T-cell (primary cell): ENCODE measurements at regions not wholly inside any gene's neighbourhood (a gene's known extent, or its start where the extent isn't known, plus 50 kb on each side); places are given as distances from the start of the nearest gene placed in this dataset.
"Not testable (repeated sequence)": the region's sequence is repeated elsewhere in the genome, so short reads cannot be mapped to it uniquely, and the experiment has no call there.

Experiments used
- ATAC-seq, 4 experiments: fragments of 200-7000 bp in 3 of 4; fragments of 150-1000 bp in 1 of 4; cut with Tn5 transposase; replicated peaks in 1 of 4; 1 replicate in 3 of 4; 2 replicates in 1 of 4; pipeline ENCODE4 v1.10.0; 2021; ENCODE audit warnings: moderate library complexity in 3 of 4, mild to moderate bottlenecking in 2 of 4, moderate number of reproducible peaks in 1 of 4
- CTCF ChIA-PET, 2 donors: fragments of 300-600 bp; sonication (Branson Sonifier 250); formaldehyde crosslinking; loops; one replicate each; lab custom pipeline; 2022; ENCODE audit warnings: antibody characterized with exemption in 2 of 2; lab: Charles Lee
- POLR2A ChIA-PET, 2 donors: fragments of 300-600 bp; sonication (Branson Sonifier 250); formaldehyde crosslinking; loops; one replicate each; lab custom pipeline; 2022; ENCODE audit warnings: antibody characterized with exemption in 2 of 2; lab: Charles Lee
- DNase-seq, 35 experiments: peaks; one replicate each; pipeline versions ENCODE4 v3.0.0 to v3.0.0-alpha.2; 2013 to 2023
- H3K27ac ChIP-seq: one replicate; pipeline ENCODE4 v1.5.1; 2013; ENCODE audit warnings: low read length
- H3K27me3 ChIP-seq, 2 experiments: replicated peaks in 1 of 2; 1 replicate in 1 of 2; 2 replicates in 1 of 2; pipeline versions ENCODE4 v1.6.1 to v1.7.0; 2013; ENCODE audit warnings: low read length in 1 of 2, mixed read lengths in 1 of 2; ENCODE audit not compliant: control insufficient read depth in 2 of 2, insufficient read depth in 2 of 2; ENCODE audit errors: extremely low read depth in 1 of 2
- H3K36me3 ChIP-seq, 2 donors: 1 replicate in 1 of 2; 2 replicates in 1 of 2; pipeline versions ENCODE4 v1.6.1 to v1.7.0; 2013; ENCODE audit warnings: low read length in 1 of 2; ENCODE audit not compliant: control insufficient read depth in 2 of 2, insufficient read depth in 1 of 2; ENCODE audit errors: extremely low read depth in 1 of 2
- H3K4me1 ChIP-seq, 2 experiments: 1 replicate in 1 of 2; 2 replicates in 1 of 2; pipeline versions ENCODE4 v1.6.1 to v1.7.0; 2013; ENCODE audit warnings: low read length in 2 of 2, mixed read lengths in 1 of 2; ENCODE audit not compliant: insufficient read depth in 2 of 2, control insufficient read depth in 1 of 2; ENCODE audit errors: extremely low read depth in 1 of 2
- H3K4me3 ChIP-seq, 2 donors: 1 replicate in 1 of 2; 2 replicates in 1 of 2; pipeline versions ENCODE4 v1.5.1 to v1.7.0; 2013; ENCODE audit warnings: mild to moderate bottlenecking in 2 of 2, low read length in 1 of 2, moderate library complexity in 1 of 2; ENCODE audit not compliant: control insufficient read depth in 1 of 2; ENCODE audit errors: extremely low read depth in 1 of 2
- H3K9me3 ChIP-seq: 2 replicates; pipeline ENCODE4 v1.7.0; 2013
- H3K27ac Mint-ChIP-seq, 2 donors: one replicate each; pipeline ENCODE4 v1.8.0; 2020 to 2021; ENCODE audit warnings: mild to moderate bottlenecking in 2 of 2, mixed read lengths in 2 of 2
- H3K27me3 Mint-ChIP-seq, 2 donors: one replicate each; pipeline ENCODE4 v1.8.0; 2021 to 2022; ENCODE audit warnings: mixed read lengths in 2 of 2
- H3K36me3 Mint-ChIP-seq: one replicate; pipeline ENCODE4 v1.8.0; 2021; ENCODE audit warnings: mixed read lengths
- H3K4me1 Mint-ChIP-seq, 3 donors: one replicate each; pipeline ENCODE4 v1.8.0; 2020 to 2022; ENCODE audit warnings: mixed read lengths in 3 of 3, mild to moderate bottlenecking in 1 of 3
- H3K4me3 Mint-ChIP-seq, 3 donors: one replicate each; pipeline ENCODE4 v1.8.0; 2020 to 2022; ENCODE audit warnings: mild to moderate bottlenecking in 3 of 3, mixed read lengths in 3 of 3, moderate library complexity in 3 of 3
- H3K9me3 Mint-ChIP-seq, 3 donors: one replicate each; pipeline ENCODE4 v1.8.0; 2020 to 2022; ENCODE audit warnings: mixed read lengths in 3 of 3
- WGBS: methylation state at CpG from one replicate; pipeline ENCODE4 v1.1.5; 2013; ENCODE audit warnings: missing lambda C conversion rate; ENCODE audit not compliant: insufficient coverage; 5-methylcytosine and 5-hydroxymethylcytosine counted together

DNA sequence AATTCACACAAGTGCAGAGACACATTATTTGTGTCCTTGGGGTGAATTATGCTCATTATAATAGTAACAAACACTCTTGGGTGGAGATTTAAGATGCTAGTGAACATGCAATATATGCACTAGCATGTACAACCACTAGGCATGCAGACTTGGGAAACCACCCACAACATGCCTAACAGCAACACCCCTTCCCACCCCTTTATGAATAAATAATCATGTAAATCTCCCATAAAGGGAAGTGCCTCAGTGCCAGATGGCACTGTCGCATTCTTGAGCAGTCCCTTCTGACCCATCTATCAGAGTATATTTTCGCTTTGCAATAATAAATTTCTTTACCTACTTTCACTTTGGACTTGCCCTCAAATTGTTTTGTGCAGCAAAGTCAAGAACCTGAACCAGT lies 1362.2 kb downstream of the OLFM4 start:
- ChIA-PET POLR2A (no interaction called here), CTCF (no interaction called here)
- Mint-ChIP-seq H3K27me3 (no peaks in the 10 kb centered on the region), H3K36me3 (no peaks in the 10 kb centered on the region), H3K9me3 (peaks cover 19 to 25% (median 25%) of the 10 kb centered on the region in 3 donors), H3K4me3 (no peak overlapping the region), H3K4me1 (no peaks in the 10 kb centered on the region), H3K27ac (no peak overlapping the region)
- Histone ChIP-seq H3K4me1 (no peaks in the 10 kb centered on the region), H3K4me3 (no peak overlapping the region), H3K9me3 (no peaks in the 10 kb centered on the region), H3K27ac (no peak overlapping the region), H3K36me3 (no peaks in the 10 kb centered on the region), H3K27me3 (no peaks in the 10 kb centered on the region)
- ATAC-seq (no peak), DNase-seq (no peak)
- WGBS, result no CpG with 5 or more reads among the region's 2 CpGs

DNA sequence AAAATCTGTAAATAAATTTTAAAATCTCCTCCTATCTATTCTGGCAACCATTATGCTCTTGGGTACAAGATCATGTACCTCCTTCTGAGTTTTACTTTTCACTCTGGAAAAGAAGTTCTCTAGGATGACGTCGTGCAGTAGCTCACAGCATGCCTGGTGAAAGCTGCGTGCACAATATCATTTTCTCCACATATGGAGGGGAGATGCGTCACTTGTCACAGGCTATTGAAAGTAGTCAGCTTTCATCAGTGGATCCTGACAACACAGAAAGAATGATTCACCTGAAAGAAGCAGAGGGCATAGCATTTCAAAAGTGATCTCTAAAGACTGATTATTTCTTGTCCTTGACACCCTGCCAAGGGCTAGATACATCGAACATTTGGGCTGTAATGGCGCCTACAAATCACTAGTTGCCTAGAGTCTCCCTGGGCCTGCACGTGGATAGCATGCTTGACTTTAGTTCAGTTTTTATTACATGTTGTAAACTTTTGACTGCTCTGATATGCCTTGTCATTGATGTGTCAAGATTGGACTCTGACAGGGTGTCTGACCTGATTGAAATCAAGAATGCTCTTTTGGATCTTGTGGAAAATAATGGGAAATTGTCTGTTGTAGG lies 1365.6 kb downstream of the OLFM4 start:
- no peak overlapping the region for H3K27ac ChIP-seq
- CTCF ChIA-PET, result no interaction called here
- H3K27me3 ChIP-seq, result no peaks in the 10 kb centered on the region
- Mint-ChIP-seq H3K4me3 (no peak overlapping the region), H3K27ac (no peak overlapping the region), H3K9me3 (peaks cover 15 to 17% (median 16%) of the 10 kb centered on the region in 3 donors), H3K27me3 (no peaks in the 10 kb centered on the region), H3K4me1 (no peaks in the 10 kb centered on the region), H3K36me3 (no peaks in the 10 kb centered on the region)
- no peaks in the 10 kb centered on the region for H3K9me3 ChIP-seq
- no peak overlapping the region for H3K4me3 ChIP-seq
- WGBS, result 57% methylated on average over 2 of the region's 7 CpGs
- POLR2A ChIA-PET, result no interaction called here
- ATAC-seq, result no peak
- DNase-seq, result no peak
- no peaks in the 10 kb centered on the region for H3K4me1 ChIP-seq
- no peaks in the 10 kb centered on the region for H3K36me3 ChIP-seq

DNA sequence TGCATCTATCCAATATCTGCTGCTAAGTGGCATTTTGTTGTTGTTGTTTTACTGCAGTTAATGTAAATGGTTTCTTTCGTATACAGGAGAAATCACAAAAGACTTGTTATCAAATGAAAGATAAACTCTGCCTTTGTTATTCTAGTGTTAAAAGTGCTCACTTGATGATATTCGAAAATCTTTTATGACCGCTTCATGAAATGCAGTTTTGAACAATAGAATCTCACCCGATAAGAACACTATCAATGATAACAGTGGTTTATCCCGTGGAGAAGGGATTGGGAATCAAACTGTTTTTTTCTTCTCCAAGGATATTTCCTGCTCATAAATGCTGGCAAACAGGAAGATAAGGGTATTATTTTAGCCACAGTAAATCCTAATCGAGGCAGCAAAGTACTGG lies 1366.3 kb downstream of the OLFM4 start:
- Mint-ChIP-seq H3K4me3 (no peak overlapping the region), H3K4me1 (no peaks in the 10 kb centered on the region), H3K9me3 (peaks cover 13 to 17% (median 16%) of the 10 kb centered on the region in 3 donors), H3K27ac (no peak overlapping the region), H3K27me3 (no peaks in the 10 kb centered on the region), H3K36me3 (no peaks in the 10 kb centered on the region)
- POLR2A ChIA-PET, result no interaction called here
- Histone ChIP-seq H3K27ac (no peak overlapping the region), H3K9me3 (no peaks in the 10 kb centered on the region), H3K4me1 (no peaks in the 10 kb centered on the region), H3K4me3 (no peak overlapping the region), H3K27me3 (no peaks in the 10 kb centered on the region), H3K36me3 (no peaks in the 10 kb centered on the region)
- CTCF ChIA-PET, result no interaction called here
- ATAC-seq (no peak), DNase-seq (no peak)
- 100% methylated on average over 2 of the region's 6 CpGs for WGBS

DNA sequence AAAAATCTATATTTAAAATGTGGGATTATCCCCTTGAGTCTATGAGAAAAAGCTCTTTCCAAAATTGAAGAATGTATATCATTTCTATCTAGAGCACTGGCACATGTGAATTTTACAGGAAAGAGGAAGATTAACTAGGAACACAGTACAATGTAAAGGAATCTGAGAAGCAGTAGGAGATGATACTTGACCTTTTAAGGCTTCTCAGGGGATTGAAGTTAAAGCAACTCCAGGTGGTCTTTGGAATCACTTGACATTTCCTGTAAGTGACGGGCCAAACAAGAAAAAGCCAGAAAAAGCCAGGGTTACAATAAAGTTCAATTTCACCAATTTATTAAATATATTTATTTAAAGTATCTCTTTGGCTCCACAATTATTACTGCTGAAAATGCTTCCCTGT lies 1373.9 kb downstream of the OLFM4 start:
- no CpG with 5 or more reads among the region's 1 CpG for WGBS
- Histone ChIP-seq H3K4me3 (no peak overlapping the region), H3K9me3 (peaks cover 2% of the 10 kb centered on the region), H3K27ac (no peak overlapping the region), H3K27me3 (no peaks in the 10 kb centered on the region), H3K4me1 (no peaks in the 10 kb centered on the region), H3K36me3 (no peaks in the 10 kb centered on the region)
- Mint-ChIP-seq H3K4me1 (no peaks in the 10 kb centered on the region), H3K27me3 (no peaks in the 10 kb centered on the region), H3K27ac (no peak overlapping the region), H3K4me3 (no peak overlapping the region), H3K9me3 (peaks cover 16 to 27% (median 24%) of the 10 kb centered on the region in 3 donors), H3K36me3 (no peaks in the 10 kb centered on the region)
- POLR2A ChIA-PET, result no interaction called here
- ATAC-seq, result no peak
- CTCF ChIA-PET, result no interaction called here
- no peak for DNase-seq

DNA sequence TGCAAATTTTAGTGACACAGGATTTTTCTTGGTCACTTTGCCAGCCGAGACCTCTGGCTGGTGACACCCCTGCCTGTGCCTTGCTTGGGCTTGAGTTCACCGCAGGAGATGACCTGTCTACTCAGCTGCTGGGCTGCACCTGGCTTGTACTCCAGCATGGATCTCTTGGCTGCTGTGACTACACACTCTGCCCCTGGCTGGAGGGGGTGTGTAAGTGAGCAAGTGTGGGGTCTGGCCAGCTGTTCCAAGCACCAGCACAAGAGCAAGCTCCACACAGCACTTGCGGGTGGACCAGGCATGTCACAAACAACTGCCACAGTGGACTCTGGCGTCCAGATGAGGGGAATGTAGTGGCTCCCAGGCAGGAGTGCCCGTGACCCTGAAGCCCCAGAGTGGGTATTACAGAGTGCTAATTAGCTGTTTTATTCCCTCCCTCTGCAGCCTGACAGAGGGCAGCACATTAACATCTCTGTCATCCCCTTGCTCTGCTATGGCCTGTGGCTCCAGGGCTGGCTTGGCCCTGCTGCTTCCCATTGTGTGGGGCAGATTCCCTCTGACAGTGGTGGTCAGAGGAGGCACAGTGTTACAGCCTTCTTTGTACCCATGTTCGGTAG lies 1387.2 kb downstream of the OLFM4 start:
- Histone ChIP-seq H3K27me3 (no peaks in the 10 kb centered on the region), H3K9me3 (no peaks in the 10 kb centered on the region), H3K27ac (no peak overlapping the region), H3K36me3 (no peaks in the 10 kb centered on the region), H3K4me1 (no peaks in the 10 kb centered on the region), H3K4me3 (no peak overlapping the region)
- H3K36me3 Mint-ChIP-seq, result no peaks in the 10 kb centered on the region
- H3K9me3 Mint-ChIP-seq, result peaks cover 5 to 33% (median 24%) of the 10 kb centered on the region in 3 donors
- WGBS, result 94% methylated on average over 3 of the region's 6 CpGs
- no peaks in the 10 kb centered on the region for H3K4me1 Mint-ChIP-seq
- ATAC-seq (no peak), DNase-seq (no peak)
- CTCF ChIA-PET, result no interaction called here
- H3K4me3 Mint-ChIP-seq, result no peak overlapping the region
- POLR2A ChIA-PET, result no interaction called here
- no peaks in the 10 kb centered on the region for H3K27me3 Mint-ChIP-seq
- H3K27ac Mint-ChIP-seq, result no peak overlapping the region

DNA sequence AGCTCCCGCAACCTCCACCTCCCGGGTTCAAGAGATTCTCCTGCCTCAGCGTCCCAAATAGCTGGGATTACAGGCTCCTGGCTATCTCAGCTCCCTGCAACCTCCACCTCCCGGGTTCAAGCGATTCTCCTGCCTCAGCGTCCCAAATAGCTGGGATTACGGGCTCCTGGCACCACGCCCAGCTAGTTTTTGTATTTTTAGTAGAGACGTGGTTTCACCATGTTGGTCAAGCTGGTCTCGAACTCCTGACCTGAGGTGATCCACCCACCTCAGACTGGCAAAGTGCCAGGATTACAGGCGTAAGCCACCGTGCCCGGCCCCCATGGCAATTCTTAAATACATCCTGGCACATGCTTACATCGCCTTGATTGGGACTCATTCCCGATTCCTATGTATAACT lies 1394.3 kb downstream of the OLFM4 start:
- H3K4me1 ChIP-seq, CTCF ChIA-PET, DNase-seq, H3K36me3 ChIP-seq, H3K36me3 Mint-ChIP-seq, POLR2A ChIA-PET, H3K4me3 ChIP-seq, H3K27me3 ChIP-seq, H3K27ac ChIP-seq, H3K4me3 Mint-ChIP-seq, H3K27ac Mint-ChIP-seq, H3K9me3 ChIP-seq, H3K27me3 Mint-ChIP-seq, H3K4me1 Mint-ChIP-seq, ATAC-seq: not testable (repeated sequence)
- peaks cover 12 to 14% (median 14%) of the 10 kb centered on the region in 3 donors for H3K9me3 Mint-ChIP-seq
- WGBS, result 78% methylated on average over 11 of the region's 15 CpGs
